Osteocyte (in vitro differentiated cells): ENCODE measurements at regions not wholly inside any gene's neighbourhood (a gene's known extent, or its start where the extent isn't known, plus 50 kb on each side); places are given as distances from the start of the nearest gene placed in this dataset.

ENCODE experiments used
- DNase-seq: peaks from one replicate; pipeline ENCODE4 v3.0.0; 2021; ENCODE audit warnings: mixed read lengths; ENCODE audit not compliant: unreplicated experiment; ENCODE audit errors: extremely low spot score
- H3K27ac Mint-ChIP-seq: one replicate; pipeline ENCODE4 v1.8.0; 2021; ENCODE audit warnings: mild to moderate bottlenecking, mixed read lengths; ENCODE audit not compliant: unreplicated experiment
- H3K27me3 Mint-ChIP-seq: one replicate; pipeline ENCODE4 v1.8.0; 2021; ENCODE audit warnings: mixed read lengths; ENCODE audit not compliant: unreplicated experiment
- H3K36me3 Mint-ChIP-seq: one replicate; pipeline ENCODE4 v1.8.0; 2021; ENCODE audit warnings: mixed read lengths; ENCODE audit not compliant: unreplicated experiment
- H3K4me1 Mint-ChIP-seq: one replicate; pipeline ENCODE4 v1.8.0; 2021; ENCODE audit warnings: mixed read lengths; ENCODE audit not compliant: unreplicated experiment
- H3K4me3 Mint-ChIP-seq: one replicate; pipeline ENCODE4 v1.8.0; 2021; ENCODE audit warnings: mild to moderate bottlenecking, moderate library complexity, mixed read lengths; ENCODE audit not compliant: unreplicated experiment
- H3K9me3 Mint-ChIP-seq: one replicate; pipeline ENCODE4 v1.8.0; 2021; ENCODE audit warnings: mixed read lengths; ENCODE audit not compliant: unreplicated experiment
- TF ChIP-seq, protein P1 (sequence below): fragments of 200-600 bp; sonication (generic); IDR thresholded peaks from 2 replicates; pipeline ENCODE4 v1.5.0; 2021; ENCODE audit warnings: antibody characterized with exemption, mild to moderate bottlenecking, moderate library complexity

DNA sequence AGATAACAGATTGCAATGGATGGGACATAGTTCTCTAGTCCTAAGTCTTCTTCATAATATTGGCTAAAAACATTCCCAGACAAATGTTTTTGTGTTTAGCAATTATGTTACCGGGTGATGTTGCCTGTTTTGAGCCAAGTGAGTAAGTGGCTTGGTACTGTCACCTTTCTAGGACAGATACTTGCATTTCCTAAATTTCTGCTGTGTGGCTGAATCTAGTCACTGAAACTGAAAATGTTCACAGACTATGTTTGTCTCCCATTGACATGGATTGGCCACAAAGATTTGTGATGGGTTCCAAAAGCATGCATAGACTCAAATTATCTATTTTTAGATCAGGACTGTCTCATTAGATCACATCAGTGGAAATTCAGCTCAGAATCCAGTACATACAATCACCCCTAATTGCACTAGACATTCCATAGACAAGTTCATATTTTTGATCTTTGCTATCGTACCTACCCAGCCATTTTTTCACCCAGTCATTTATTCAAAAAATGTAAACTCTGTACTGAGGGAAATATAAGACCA is 1222.1 kb upstream of the AUTS2 start:
- Mint-ChIP-seq H3K4me3 (no peak overlapping the region), H3K36me3 (no peaks in the 10 kb centered on the region), H3K27ac (no peak overlapping the region), H3K9me3 (peaks cover 27% of the 10 kb centered on the region), H3K4me1 (no peaks in the 10 kb centered on the region), H3K27me3 (no peaks in the 10 kb centered on the region)
- DNase-seq: no peak
- TF ChIP-seq, protein P1, sequence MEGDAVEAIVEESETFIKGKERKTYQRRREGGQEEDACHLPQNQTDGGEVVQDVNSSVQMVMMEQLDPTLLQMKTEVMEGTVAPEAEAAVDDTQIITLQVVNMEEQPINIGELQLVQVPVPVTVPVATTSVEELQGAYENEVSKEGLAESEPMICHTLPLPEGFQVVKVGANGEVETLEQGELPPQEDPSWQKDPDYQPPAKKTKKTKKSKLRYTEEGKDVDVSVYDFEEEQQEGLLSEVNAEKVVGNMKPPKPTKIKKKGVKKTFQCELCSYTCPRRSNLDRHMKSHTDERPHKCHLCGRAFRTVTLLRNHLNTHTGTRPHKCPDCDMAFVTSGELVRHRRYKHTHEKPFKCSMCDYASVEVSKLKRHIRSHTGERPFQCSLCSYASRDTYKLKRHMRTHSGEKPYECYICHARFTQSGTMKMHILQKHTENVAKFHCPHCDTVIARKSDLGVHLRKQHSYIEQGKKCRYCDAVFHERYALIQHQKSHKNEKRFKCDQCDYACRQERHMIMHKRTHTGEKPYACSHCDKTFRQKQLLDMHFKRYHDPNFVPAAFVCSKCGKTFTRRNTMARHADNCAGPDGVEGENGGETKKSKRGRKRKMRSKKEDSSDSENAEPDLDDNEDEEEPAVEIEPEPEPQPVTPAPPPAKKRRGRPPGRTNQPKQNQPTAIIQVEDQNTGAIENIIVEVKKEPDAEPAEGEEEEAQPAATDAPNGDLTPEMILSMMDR: no peak

DNA sequence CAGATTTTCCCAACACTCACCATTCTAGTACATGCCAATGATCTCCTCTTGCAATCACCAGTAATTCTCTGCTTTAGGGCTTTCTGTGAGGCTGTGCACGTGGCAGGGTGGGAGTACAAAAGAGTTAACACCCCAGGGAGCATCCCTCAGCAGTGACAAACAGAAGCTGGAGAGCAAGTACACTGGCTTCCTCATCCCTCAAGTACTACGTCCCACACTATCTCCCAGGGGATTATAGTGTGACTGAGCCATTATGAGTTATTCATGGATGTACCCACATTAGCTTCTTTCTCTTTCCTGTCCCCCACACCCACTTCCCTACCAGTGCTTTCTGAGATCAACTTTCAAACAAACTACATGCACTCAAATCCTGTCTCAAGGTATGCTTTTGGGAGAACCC is 1216.5 kb upstream of the AUTS2 start:
- DNase-seq: no peak
- Mint-ChIP-seq H3K4me3 (no peak overlapping the region), H3K27me3 (no peaks in the 10 kb centered on the region), H3K27ac (no peak overlapping the region), H3K9me3 (peaks cover 53% of the 10 kb centered on the region), H3K36me3 (peaks cover 2% of the 10 kb centered on the region), H3K4me1 (no peaks in the 10 kb centered on the region)
- TF ChIP-seq, protein P1: no peak

DNA sequence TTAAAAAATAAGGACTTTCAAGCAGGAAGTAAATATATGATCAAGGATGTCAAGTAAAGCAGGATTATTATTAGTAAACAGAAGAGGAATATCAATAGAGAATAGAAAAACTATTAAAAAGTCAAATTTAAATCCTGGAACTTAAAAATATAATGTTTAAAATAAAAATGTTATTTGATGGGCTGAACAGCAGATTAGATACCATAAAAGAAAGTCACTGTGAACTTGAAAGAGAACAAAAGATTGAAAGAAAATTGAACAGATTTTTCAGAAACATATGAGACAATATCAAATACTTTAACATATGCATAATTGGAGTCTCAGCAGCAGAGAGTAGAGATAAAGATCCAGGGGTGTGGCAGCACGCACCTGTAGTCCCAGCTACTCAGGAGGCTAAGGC is 1213.7 kb upstream of the AUTS2 start:
- H3K27ac Mint-ChIP-seq: no peak overlapping the region
- H3K27me3 Mint-ChIP-seq: no peaks in the 10 kb centered on the region

GRCh38 chr7:68393051-68393450 is 1205.2 kb upstream of the AUTS2 start:
- H3K27me3 Mint-ChIP-seq: no peaks in the 10 kb centered on the region
- TF ChIP-seq, protein P1: no peak
- H3K4me1 Mint-ChIP-seq: no peaks in the 10 kb centered on the region
- H3K27ac Mint-ChIP-seq: no peak overlapping the region
- no peak for DNase-seq
- peaks cover 10% of the 10 kb centered on the region for H3K9me3 Mint-ChIP-seq
- no peak overlapping the region for H3K4me3 Mint-ChIP-seq
- no peaks in the 10 kb centered on the region for H3K36me3 Mint-ChIP-seq

More for the DNA sequence above, 1213.7 kb upstream of the AUTS2 start:
- Mint-ChIP-seq H3K9me3 (peaks cover 47% of the 10 kb centered on the region), H3K4me3 (no peak overlapping the region), H3K4me1 (no peaks in the 10 kb centered on the region), H3K36me3 (peaks cover 2% of the 10 kb centered on the region)
- DNase-seq: no peak
- TF ChIP-seq, protein P1: no peak

GRCh38 chr7:68394131-68394530 is 1204.1 kb upstream of the AUTS2 start:
- Mint-ChIP-seq H3K27me3 (no peaks in the 10 kb centered on the region), H3K27ac (no peak overlapping the region), H3K4me1 (no peaks in the 10 kb centered on the region), H3K4me3 (no peak overlapping the region), H3K9me3 (peaks cover 10% of the 10 kb centered on the region), H3K36me3 (no peaks in the 10 kb centered on the region)
- DNase-seq: no peak
- TF ChIP-seq, protein P1: no peak
